ENCODE measurements at regions not wholly inside any gene's neighbourhood (a gene's known extent, or its start where the extent isn't known, plus 50 kb on each side); places are given as distances from the start of the nearest gene placed in this dataset.

- H2AK5ac ChIP-seq (ENCODE audit: low read depth, low read length), result no peak overlapping the region
- POLR2A ChIA-PET (ENCODE audit: unreplicated experiment), result no interaction called here
- no peak overlapping the region for H3K4me2 ChIP-seq (ENCODE audit: low read depth, low read length)
- H3K14ac ChIP-seq (replicated peaks; ENCODE audit: low read depth, low read length), result no peak overlapping the region
- no peak overlapping the region for H3K4ac ChIP-seq (ENCODE audit: low read depth, low read length)
- no peak overlapping the region for H4K8ac ChIP-seq (ENCODE audit: low read depth in 2 of 2, low read length in 2 of 2)
- H3K4me1 ChIP-seq (ENCODE audit: control insufficient read depth, insufficient read depth, low read length), result no peaks in the 10 kb centered on the region
- H2BK120ac ChIP-seq (ENCODE audit: low read depth, low read length), result no peak overlapping the region
- no peak overlapping the region for H4K5ac ChIP-seq (ENCODE audit: low read depth, low read length)
- H4K91ac ChIP-seq (ENCODE audit: insufficient read depth, low read depth, low read length), result no peak overlapping the region
- no CpG with 5 or more reads among the region's 2 CpGs for WGBS, 2 experiments (ENCODE audit: extremely low coverage in 2 of 2, insufficient read length in 1 of 2)
- in situ Hi-C loops (cut with MboI; ENCODE audit: low sequenced_read_pairs), result no loop called here
- no peaks in the 10 kb centered on the region for H3K9me3 ChIP-seq (ENCODE audit: control insufficient read depth, insufficient read depth, low read length)
- CTCF ChIA-PET, result no interaction called here
- H4K20me1 ChIP-seq (ENCODE audit: insufficient read depth, low read length), result no peaks in the 10 kb centered on the region
- no peaks in the 10 kb centered on the region for H3K9me1 ChIP-seq (ENCODE audit: insufficient read depth, low read length)
- no peak overlapping the region for H3K23ac ChIP-seq (ENCODE audit: low read depth, low read length)
- no peak overlapping the region for H3K18ac ChIP-seq (ENCODE audit: low read depth, low read length)
- DNase-seq (no peak), ATAC-seq (ENCODE audit: low read depth) (no peak)
- no peak overlapping the region for H3K27ac ChIP-seq (ENCODE audit: insufficient read depth, low read length)
- no peak overlapping the region for H2AK9ac ChIP-seq (replicated peaks; ENCODE audit: low read depth, low read length, poor library complexity)
- H2BK20ac ChIP-seq (ENCODE audit: low read depth, low read length), result no peak overlapping the region
- BruUV-seq (replicated peaks), result no TSS peak
- H2AFZ ChIP-seq (replicated peaks; ENCODE audit: low read length, poor library complexity), result no peak overlapping the region
- dilution Hi-C loops (cut with HindIII; ENCODE audit: low sequenced_read_pairs, unreplicated experiment), result no loop called here
- no peaks in the 10 kb centered on the region for H3K36me3 ChIP-seq (ENCODE audit: control insufficient read depth, insufficient read depth, low read length)
- intact Hi-C loops (cut with micrococcal nuclease), result no loop called here
- TF ChIP-seq USF2 (IDR thresholded peaks at IDR 0.05; ENCODE audit: low read depth, low read length), result no peak
- TF ChIP-seq FOS (IDR thresholded peaks at IDR 0.05; ENCODE audit: low read depth, low read length), result no peak
- TF ChIP-seq CTCF (conservative IDR thresholded peaks at IDR 0.05; ENCODE audit: low read depth, low read length), result no peak
- no peak for TF ChIP-seq ELK1 (IDR thresholded peaks at IDR 0.05; ENCODE audit: borderline replicate concordance, low read depth, low read length)
- no peak for TF ChIP-seq POLR2A (IDR thresholded peaks at IDR 0.05; ENCODE audit: low read depth, low read length)
- TF ChIP-seq RCOR1 (IDR thresholded peaks at IDR 0.05; ENCODE audit: insufficient replicate concordance, low read length), result no peak
- no peak for TF ChIP-seq SMC3 (IDR thresholded peaks at IDR 0.05; ENCODE audit: low read depth, low read length)
- TF ChIP-seq MAFK (IDR thresholded peaks at IDR 0.05; ENCODE audit: low read depth, low read length), result no peak
- no peak for TF ChIP-seq BHLHE40 (IDR thresholded peaks at IDR 0.05; ENCODE audit: low read depth, low read length)
- no peak for TF ChIP-seq MXI1 (IDR thresholded peaks at IDR 0.05; ENCODE audit: borderline replicate concordance, low read depth, low read length)
- no peak for TF ChIP-seq CHD1 (IDR thresholded peaks at IDR 0.05; ENCODE audit: low read depth, low read length)
- TF ChIP-seq CEBPB (IDR thresholded peaks at IDR 0.05; ENCODE audit: low read depth, low read length), result no peak
- no peak for TF ChIP-seq MAZ (IDR thresholded peaks at IDR 0.05; ENCODE audit: borderline replicate concordance, low read depth, low read length)
- TF ChIP-seq RFX5 (IDR thresholded peaks at IDR 0.05; ENCODE audit: low read depth, low read length), result no peak
- TF ChIP-seq RAD21 (IDR thresholded peaks at IDR 0.05; ENCODE audit: low read length), result no peak
- H3K4me3 ChIP-seq (ENCODE audit: insufficient read depth, low read depth, low read length), result no peak overlapping the region
- no peak overlapping the region for H3K9ac ChIP-seq (ENCODE audit: low read depth, low read length)
- H2BK5ac ChIP-seq (ENCODE audit: low read depth, low read length, poor library complexity, severe bottlenecking), result no peak overlapping the region
- H3K56ac ChIP-seq (ENCODE audit: extremely low read depth, insufficient read depth, low read length), result no peak overlapping the region
- no peak overlapping the region for H2BK15ac ChIP-seq (ENCODE audit: low read depth, low read length)
- H3K27me3 ChIP-seq (ENCODE audit: control insufficient read depth, insufficient read depth, low read length), result no peaks in the 10 kb centered on the region
- H3K79me1 ChIP-seq (ENCODE audit: low read depth in 1 of 2, low read length in 2 of 2), result no peaks in the 10 kb centered on the region
Measured at GRCh38 chr13:85333506-85334020, 465.7 kb downstream of the SLITRK6 start.

Measured in IMR-90 (cell line).